ENCODE measurements at regions not wholly inside any gene's neighbourhood (a gene's known extent, or its start where the extent isn't known, plus 50 kb on each side); places are given as distances from the start of the nearest gene placed in this dataset.

DNA sequence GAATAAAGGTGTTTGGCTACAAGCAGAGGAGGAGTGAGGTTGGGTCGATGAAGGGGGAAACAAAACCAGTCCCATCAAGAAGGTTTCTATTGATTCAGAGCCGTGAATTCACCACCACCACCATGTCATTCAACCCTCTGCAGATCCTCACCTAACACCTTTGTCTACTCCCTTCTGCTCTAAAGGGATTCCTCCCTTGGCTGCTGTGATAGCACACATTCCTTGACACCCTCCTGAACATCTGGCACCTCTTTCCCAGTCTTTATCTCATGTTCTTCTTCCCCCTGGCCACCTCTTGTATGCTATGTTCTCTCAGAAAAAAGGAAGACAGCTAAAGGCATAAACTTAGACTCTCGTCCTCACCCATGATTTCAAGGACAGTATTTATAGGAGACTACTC is 318.0 kb downstream of the GPAM start:
- no peak for TF ChIP-seq CTCF (IDR thresholded peaks at IDR 0.05; ENCODE audit: extremely low read depth in 1 of 2, insufficient read depth in 1 of 2, low read depth in 1 of 2, low read length in 2 of 2)
- no peak for TF ChIP-seq JUN (IDR thresholded peaks at IDR 0.05; ENCODE audit: borderline replicate concordance, insufficient read depth, insufficient read length, low read depth)
- TF ChIP-seq MAX (IDR thresholded peaks at IDR 0.05; ENCODE audit: insufficient read depth, insufficient read length) = no peak
- no peak for TF ChIP-seq EZH2 (IDR thresholded peaks at IDR 0.05; ENCODE audit: borderline replicate concordance, low read depth, low read length, severe bottlenecking)
- TF ChIP-seq POLR2A (IDR thresholded peaks at IDR 0.05; ENCODE audit: low read depth, low read length) = no peak

Measured in endothelial cell of umbilical vein (primary cell).